ENCODE measurements at regions not wholly inside any gene's neighbourhood (a gene's known extent, or its start where the extent isn't known, plus 50 kb on each side); places are given as distances from the start of the nearest gene placed in this dataset.

DNA sequence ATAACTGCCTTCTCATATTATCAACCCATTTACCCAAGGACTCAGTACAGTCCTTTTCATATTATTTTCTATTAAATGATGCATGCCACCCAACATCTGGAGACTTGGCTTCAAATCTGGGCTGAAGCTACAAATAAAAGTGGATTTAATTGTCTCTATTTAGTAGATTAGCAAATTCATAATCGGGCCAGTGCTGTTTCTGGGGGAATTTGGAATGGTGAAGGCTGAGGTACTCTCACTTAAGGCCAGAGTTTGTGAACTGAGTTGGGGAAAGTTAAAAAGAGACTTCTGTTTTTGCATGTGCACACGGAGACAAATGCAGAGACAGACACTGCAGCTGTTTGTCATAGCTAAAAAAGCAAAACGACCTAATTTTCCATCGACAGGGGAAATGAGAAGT, 100.9 kb downstream of the PFDN4 start:
- 66% methylated on average over 4 of the region's 4 CpGs for WGBS
- no peaks in the 10 kb centered on the region for H3K27me3 ChIP-seq (ENCODE audit: control insufficient read depth in 4 of 4, insufficient read depth in 4 of 4, low read length in 3 of 4)

DNA sequence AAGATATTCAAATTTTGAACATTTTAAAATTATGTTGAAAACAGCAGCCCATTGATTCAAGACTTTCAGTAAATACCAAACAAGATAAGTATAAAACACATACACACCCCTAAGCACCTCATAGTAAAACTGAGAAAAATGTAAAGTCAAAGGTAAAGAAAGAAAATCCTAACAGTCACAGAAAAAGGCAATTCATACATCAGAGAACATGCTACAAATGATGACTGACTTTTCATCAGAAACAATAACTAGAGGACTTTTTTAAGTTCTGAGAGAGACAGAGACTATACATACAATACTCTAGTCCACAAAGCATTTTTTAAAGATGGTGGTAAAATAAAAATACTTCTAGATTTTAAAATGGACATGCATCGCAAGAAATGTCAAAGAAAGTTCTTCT, 111.0 kb downstream of the PFDN4 start:
- TF ChIP-seq FOXA2 (IDR thresholded peaks at IDR 0.05) (no peak), RXRA (IDR thresholded peaks at IDR 0.05) (no peak), NR2F2 (IDR thresholded peaks at IDR 0.05) (no peak), HNF4G (IDR thresholded peaks at IDR 0.05) (no peak), GABPA (IDR thresholded peaks at IDR 0.05 in 1 of 2, conservative IDR thresholded peaks at IDR 0.05 in 1 of 2) (no peak), FOXA1 (IDR thresholded peaks at IDR 0.05) (no peak), SP1 (IDR thresholded peaks at IDR 0.05) (no peak), RAD21 (IDR thresholded peaks at IDR 0.05) (no peak), EGR1 (IDR thresholded peaks at IDR 0.05; ENCODE audit: low read depth in 2 of 2) (no peak)
- TF ChIP-seq, protein P1, sequence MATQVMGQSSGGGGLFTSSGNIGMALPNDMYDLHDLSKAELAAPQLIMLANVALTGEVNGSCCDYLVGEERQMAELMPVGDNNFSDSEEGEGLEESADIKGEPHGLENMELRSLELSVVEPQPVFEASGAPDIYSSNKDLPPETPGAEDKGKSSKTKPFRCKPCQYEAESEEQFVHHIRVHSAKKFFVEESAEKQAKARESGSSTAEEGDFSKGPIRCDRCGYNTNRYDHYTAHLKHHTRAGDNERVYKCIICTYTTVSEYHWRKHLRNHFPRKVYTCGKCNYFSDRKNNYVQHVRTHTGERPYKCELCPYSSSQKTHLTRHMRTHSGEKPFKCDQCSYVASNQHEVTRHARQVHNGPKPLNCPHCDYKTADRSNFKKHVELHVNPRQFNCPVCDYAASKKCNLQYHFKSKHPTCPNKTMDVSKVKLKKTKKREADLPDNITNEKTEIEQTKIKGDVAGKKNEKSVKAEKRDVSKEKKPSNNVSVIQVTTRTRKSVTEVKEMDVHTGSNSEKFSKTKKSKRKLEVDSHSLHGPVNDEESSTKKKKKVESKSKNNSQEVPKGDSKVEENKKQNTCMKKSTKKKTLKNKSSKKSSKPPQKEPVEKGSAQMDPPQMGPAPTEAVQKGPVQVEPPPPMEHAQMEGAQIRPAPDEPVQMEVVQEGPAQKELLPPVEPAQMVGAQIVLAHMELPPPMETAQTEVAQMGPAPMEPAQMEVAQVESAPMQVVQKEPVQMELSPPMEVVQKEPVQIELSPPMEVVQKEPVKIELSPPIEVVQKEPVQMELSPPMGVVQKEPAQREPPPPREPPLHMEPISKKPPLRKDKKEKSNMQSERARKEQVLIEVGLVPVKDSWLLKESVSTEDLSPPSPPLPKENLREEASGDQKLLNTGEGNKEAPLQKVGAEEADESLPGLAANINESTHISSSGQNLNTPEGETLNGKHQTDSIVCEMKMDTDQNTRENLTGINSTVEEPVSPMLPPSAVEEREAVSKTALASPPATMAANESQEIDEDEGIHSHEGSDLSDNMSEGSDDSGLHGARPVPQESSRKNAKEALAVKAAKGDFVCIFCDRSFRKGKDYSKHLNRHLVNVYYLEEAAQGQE (IDR thresholded peaks at IDR 0.05), result no peak
- TF ChIP-seq, protein P2, sequence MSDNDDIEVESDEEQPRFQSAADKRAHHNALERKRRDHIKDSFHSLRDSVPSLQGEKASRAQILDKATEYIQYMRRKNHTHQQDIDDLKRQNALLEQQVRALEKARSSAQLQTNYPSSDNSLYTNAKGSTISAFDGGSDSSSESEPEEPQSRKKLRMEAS (IDR thresholded peaks at IDR 0.05), result no peak
- TF ChIP-seq, protein P3, sequence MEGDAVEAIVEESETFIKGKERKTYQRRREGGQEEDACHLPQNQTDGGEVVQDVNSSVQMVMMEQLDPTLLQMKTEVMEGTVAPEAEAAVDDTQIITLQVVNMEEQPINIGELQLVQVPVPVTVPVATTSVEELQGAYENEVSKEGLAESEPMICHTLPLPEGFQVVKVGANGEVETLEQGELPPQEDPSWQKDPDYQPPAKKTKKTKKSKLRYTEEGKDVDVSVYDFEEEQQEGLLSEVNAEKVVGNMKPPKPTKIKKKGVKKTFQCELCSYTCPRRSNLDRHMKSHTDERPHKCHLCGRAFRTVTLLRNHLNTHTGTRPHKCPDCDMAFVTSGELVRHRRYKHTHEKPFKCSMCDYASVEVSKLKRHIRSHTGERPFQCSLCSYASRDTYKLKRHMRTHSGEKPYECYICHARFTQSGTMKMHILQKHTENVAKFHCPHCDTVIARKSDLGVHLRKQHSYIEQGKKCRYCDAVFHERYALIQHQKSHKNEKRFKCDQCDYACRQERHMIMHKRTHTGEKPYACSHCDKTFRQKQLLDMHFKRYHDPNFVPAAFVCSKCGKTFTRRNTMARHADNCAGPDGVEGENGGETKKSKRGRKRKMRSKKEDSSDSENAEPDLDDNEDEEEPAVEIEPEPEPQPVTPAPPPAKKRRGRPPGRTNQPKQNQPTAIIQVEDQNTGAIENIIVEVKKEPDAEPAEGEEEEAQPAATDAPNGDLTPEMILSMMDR (IDR thresholded peaks at IDR 0.05; ENCODE audit: low read depth, low read length, missing input control), result no peak
- Histone ChIP-seq H3K9ac (ENCODE audit: low read depth in 1 of 2, low read length in 2 of 2) (no peak overlapping the region), H3K36me3 (ENCODE audit: control insufficient read depth in 4 of 4, insufficient read depth in 3 of 4, low read depth in 1 of 4, low read length in 3 of 4) (no peaks in the 10 kb centered on the region), H3K4me1 (ENCODE audit: control insufficient read depth in 4 of 4, insufficient read depth in 4 of 4, low read length in 3 of 4) (no peaks in the 10 kb centered on the region), H3K27ac (ENCODE audit: low read depth in 1 of 2, low read length in 2 of 2) (no peak overlapping the region), H3K4me3 (ENCODE audit: low read depth in 1 of 3, low read length in 3 of 3) (no peak overlapping the region), H3K27me3 (ENCODE audit: control insufficient read depth in 4 of 4, insufficient read depth in 4 of 4, low read length in 3 of 4) (peaks cover 0 to 9% (median 0%) of the 10 kb centered on the region in 4 donors), H3K9me3 (ENCODE audit: control insufficient read depth in 4 of 4, low read length in 3 of 4) (peaks cover 0 to 2% (median 0%) of the 10 kb centered on the region in 4 donors)
- no peak for DNase-seq (ENCODE audit: low spot score)
- WGBS, result 94% methylated on average over 1 of the region's 1 CpG

More for the DNA sequence above, 100.9 kb downstream of the PFDN4 start:
- no peaks in the 10 kb centered on the region for H3K36me3 ChIP-seq (ENCODE audit: control insufficient read depth in 4 of 4, insufficient read depth in 3 of 4, low read depth in 1 of 4, low read length in 3 of 4)
- no peak overlapping the region for H3K27ac ChIP-seq (ENCODE audit: low read depth in 1 of 2, low read length in 2 of 2)
- no peaks in the 10 kb centered on the region for H3K9me3 ChIP-seq (ENCODE audit: control insufficient read depth in 4 of 4, low read length in 3 of 4)
- H3K4me3 ChIP-seq (ENCODE audit: low read depth in 1 of 3, low read length in 3 of 3), result no peak overlapping the region
- TF ChIP-seq, protein P4, sequence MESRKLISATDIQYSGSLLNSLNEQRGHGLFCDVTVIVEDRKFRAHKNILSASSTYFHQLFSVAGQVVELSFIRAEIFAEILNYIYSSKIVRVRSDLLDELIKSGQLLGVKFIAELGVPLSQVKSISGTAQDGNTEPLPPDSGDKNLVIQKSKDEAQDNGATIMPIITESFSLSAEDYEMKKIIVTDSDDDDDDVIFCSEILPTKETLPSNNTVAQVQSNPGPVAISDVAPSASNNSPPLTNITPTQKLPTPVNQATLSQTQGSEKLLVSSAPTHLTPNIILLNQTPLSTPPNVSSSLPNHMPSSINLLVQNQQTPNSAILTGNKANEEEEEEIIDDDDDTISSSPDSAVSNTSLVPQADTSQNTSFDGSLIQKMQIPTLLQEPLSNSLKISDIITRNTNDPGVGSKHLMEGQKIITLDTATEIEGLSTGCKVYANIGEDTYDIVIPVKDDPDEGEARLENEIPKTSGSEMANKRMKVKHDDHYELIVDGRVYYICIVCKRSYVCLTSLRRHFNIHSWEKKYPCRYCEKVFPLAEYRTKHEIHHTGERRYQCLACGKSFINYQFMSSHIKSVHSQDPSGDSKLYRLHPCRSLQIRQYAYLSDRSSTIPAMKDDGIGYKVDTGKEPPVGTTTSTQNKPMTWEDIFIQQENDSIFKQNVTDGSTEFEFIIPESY (IDR thresholded peaks at IDR 0.05), result no peak
- TF ChIP-seq TAF1 (conservative IDR thresholded peaks at IDR 0.05) (no peak), RXRA (IDR thresholded peaks at IDR 0.05) (no peak), HNF4A (conservative IDR thresholded peaks at IDR 0.05) (no peak), EGR1 (IDR thresholded peaks at IDR 0.05; ENCODE audit: low read depth in 2 of 2) (no peak), YY1 (IDR thresholded peaks at IDR 0.05) (no peak), HNF4G (IDR thresholded peaks at IDR 0.05) (no peak), FOXA1 (IDR thresholded peaks at IDR 0.05) (no peak), SP1 (IDR thresholded peaks at IDR 0.05) (no peak), FOXA2 (IDR thresholded peaks at IDR 0.05) (no peak), JUND (IDR thresholded peaks at IDR 0.05) (no peak), GABPA (IDR thresholded peaks at IDR 0.05 in 1 of 2, conservative IDR thresholded peaks at IDR 0.05 in 1 of 2) (no peak)
- TF ChIP-seq, protein P3 (IDR thresholded peaks at IDR 0.05; ENCODE audit: low read depth, low read length, missing input control), result no peak
- TF ChIP-seq, protein P2 (IDR thresholded peaks at IDR 0.05), result no peak
- H3K4me1 ChIP-seq (ENCODE audit: control insufficient read depth in 4 of 4, insufficient read depth in 4 of 4, low read length in 3 of 4), result no peaks in the 10 kb centered on the region
- no peak for DNase-seq (ENCODE audit: low spot score)
- H3K9ac ChIP-seq (ENCODE audit: low read depth in 1 of 2, low read length in 2 of 2), result no peak overlapping the region

Measured in liver (tissue), 8 donors.